Neural progenitor cell (in vitro differentiated cells): ENCODE measurements at regions not wholly inside any gene's neighbourhood (a gene's known extent, or its start where the extent isn't known, plus 50 kb on each side); places are given as distances from the start of the nearest gene placed in this dataset.
"Not testable (repeated sequence)": the region's sequence is repeated elsewhere in the genome, so short reads cannot be mapped to it uniquely, and the experiment has no call there.

ENCODE experiments used
- DNase-seq: peaks from one replicate; pipeline ENCODE4 v3.0.0-alpha.2; 2016; ENCODE audit warnings: low spot score
- H2AFZ ChIP-seq: fragments of 200-600 bp; sonication (generic); replicated peaks from 2 replicates; pipeline ENCODE4 v1.6.1; 2016; ENCODE audit warnings: antibody characterized with exemption
- H3F3A ChIP-seq: fragments of 200-600 bp; sonication (generic); 2 replicates; pipeline ENCODE4 v1.6.1; 2016; ENCODE audit warnings: antibody characterized with exemption, low read depth
- H3K27ac ChIP-seq: fragments of 200-600 bp; sonication (generic); 2 replicates; pipeline ENCODE4 v1.5.1; 2016; ENCODE audit warnings: mild to moderate bottlenecking
- H3K27me3 ChIP-seq: fragments of 200-600 bp; sonication (generic); 2 replicates; pipeline ENCODE4 v1.6.1; 2016; ENCODE audit warnings: mild to moderate bottlenecking, moderate library complexity
- H3K36me3 ChIP-seq: fragments of 200-600 bp; sonication (generic); 2 replicates; pipeline ENCODE4 v1.5.1; 2016
- H3K4me1 ChIP-seq: fragments of 200-600 bp; sonication (generic); 2 replicates; pipeline ENCODE4 v1.6.1; 2016; ENCODE audit warnings: mixed run types
- H3K4me2 ChIP-seq: fragments of 200-600 bp; sonication (generic); 2 replicates; pipeline ENCODE4 v1.6.1; 2016
- H3K4me3 ChIP-seq: fragments of 200-600 bp; sonication (generic); 2 replicates; pipeline ENCODE4 v1.5.1; 2016
- H3K79me2 ChIP-seq: fragments of 200-600 bp; sonication (generic); 2 replicates; pipeline ENCODE4 v1.6.1; 2016; ENCODE audit warnings: low read depth
- H3K9ac ChIP-seq: fragments of 200-600 bp; sonication (generic); 2 replicates; pipeline ENCODE4 v1.6.1; 2016
- H3K9me3 ChIP-seq: fragments of 200-600 bp; sonication (generic); 2 replicates; pipeline ENCODE4 v1.5.1; 2016; ENCODE audit warnings: low read depth
- H4K20me1 ChIP-seq: fragments of 200-600 bp; sonication (generic); 2 replicates; pipeline ENCODE4 v1.6.1; 2016; ENCODE audit warnings: low read depth
- H3K27ac Mint-ChIP-seq: 3 replicates; pipeline ENCODE4 v1.8.0; 2021; ENCODE audit warnings: mixed read lengths
- H3K27me3 Mint-ChIP-seq: 2 replicates; pipeline ENCODE4 v1.8.0; 2022; ENCODE audit warnings: low read depth, mild to moderate bottlenecking, inconsistent platforms, moderate library complexity, mixed read lengths; ENCODE audit not compliant: insufficient read depth
- H3K36me3 Mint-ChIP-seq: 3 replicates; pipeline ENCODE4 v1.8.0; 2021; ENCODE audit warnings: mixed read lengths
- H3K4me1 Mint-ChIP-seq: 3 replicates; pipeline ENCODE4 v1.8.0; 2021; ENCODE audit warnings: mixed read lengths
- H3K4me3 Mint-ChIP-seq: 3 replicates; pipeline ENCODE4 v1.8.0; 2021; ENCODE audit warnings: mild to moderate bottlenecking, moderate library complexity, mixed read lengths
- H3K9me3 Mint-ChIP-seq: 3 replicates; pipeline ENCODE4 v1.8.0; 2020; ENCODE audit warnings: mixed read lengths
- EZH2 ChIP-seq: fragments of 200-600 bp; sonication (generic); IDR thresholded peaks from 2 replicates; pipeline ENCODE4 v1.6.1; 2017; ENCODE audit warnings: antibody characterized with exemption, mild to moderate bottlenecking, moderate library complexity
- EZH2phosphoT487 ChIP-seq: fragments of 200-600 bp; sonication (generic); IDR thresholded peaks from 2 replicates; pipeline ENCODE4 v1.6.1; 2017; ENCODE audit warnings: antibody characterized with exemption
- TF ChIP-seq, protein P1 (sequence below): fragments of 200-600 bp; sonication (generic); IDR thresholded peaks from 2 replicates; pipeline ENCODE4 v1.5.1; 2017; ENCODE audit warnings: antibody characterized with exemption, mild to moderate bottlenecking

DNA sequence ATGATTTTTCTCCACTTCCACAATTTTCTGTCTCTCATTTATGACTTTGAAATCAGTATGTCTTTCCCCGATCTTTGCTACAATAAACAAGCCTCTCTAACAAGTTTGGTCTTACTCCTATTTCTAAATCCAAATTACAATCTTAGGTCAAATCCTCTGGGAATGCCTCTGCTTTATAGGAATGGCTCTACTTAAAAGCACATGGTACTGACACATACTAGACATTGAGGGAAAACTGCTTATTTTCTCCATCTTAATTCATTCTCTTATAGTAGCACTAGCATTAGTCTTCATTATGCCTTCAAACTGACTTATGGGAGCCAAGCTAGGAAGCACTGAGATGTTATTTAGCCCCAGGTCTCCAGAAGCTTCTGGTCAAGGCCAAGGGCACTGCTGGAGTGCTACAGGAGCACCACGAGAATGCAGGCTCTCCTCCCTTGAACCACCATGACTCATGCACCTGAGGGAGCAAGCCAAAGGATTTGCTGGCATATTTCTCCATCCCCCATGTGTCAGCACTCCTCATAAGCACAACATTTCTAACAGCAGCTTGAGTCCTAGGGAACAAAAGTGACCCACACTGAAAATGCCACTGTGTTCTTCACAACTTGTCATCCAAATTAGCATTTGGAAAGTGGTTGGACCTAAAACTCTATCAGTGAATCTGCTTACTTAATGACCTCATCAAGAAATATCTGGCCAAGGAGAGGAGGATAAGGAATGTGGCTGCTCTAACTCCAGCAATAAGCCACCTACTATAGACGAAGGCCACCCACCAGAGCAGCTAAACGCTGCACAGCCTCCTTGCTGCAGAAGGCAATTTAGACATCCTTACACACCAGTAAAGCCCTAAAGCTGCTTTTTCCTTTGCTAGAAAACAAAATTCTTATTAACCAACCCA is 156.8 kb upstream of the KCNQ5 start:
- Mint-ChIP-seq H3K27ac (no peak overlapping the region), H3K9me3 (peaks cover 3% of the 10 kb centered on the region)

GRCh38 chr6:72466471-72466870 is 155.4 kb upstream of the KCNQ5 start:
- H3K9ac ChIP-seq, result no peak overlapping the region
- no peaks in the 10 kb centered on the region for H3K4me1 ChIP-seq
- H3K9me3 ChIP-seq, result no peaks in the 10 kb centered on the region
- no peak overlapping the region for H3K27ac Mint-ChIP-seq
- H3K27me3 ChIP-seq, result no peaks in the 10 kb centered on the region
- no peak for DNase-seq
- no peak overlapping the region for H2AFZ ChIP-seq
- no peak overlapping the region for H3K4me3 Mint-ChIP-seq
- no peak overlapping the region for H3K4me3 ChIP-seq
- H3K27me3 Mint-ChIP-seq, result no peaks in the 10 kb centered on the region
- no peaks in the 10 kb centered on the region for H3K4me1 Mint-ChIP-seq
- H4K20me1 ChIP-seq, result no peaks in the 10 kb centered on the region
- H3K4me2 ChIP-seq, result no peak overlapping the region
- no peaks in the 10 kb centered on the region for H3K36me3 ChIP-seq
- no peak overlapping the region for H3K27ac ChIP-seq
- H3K79me2 ChIP-seq, result no peaks in the 10 kb centered on the region
- TF ChIP-seq, protein P1, sequence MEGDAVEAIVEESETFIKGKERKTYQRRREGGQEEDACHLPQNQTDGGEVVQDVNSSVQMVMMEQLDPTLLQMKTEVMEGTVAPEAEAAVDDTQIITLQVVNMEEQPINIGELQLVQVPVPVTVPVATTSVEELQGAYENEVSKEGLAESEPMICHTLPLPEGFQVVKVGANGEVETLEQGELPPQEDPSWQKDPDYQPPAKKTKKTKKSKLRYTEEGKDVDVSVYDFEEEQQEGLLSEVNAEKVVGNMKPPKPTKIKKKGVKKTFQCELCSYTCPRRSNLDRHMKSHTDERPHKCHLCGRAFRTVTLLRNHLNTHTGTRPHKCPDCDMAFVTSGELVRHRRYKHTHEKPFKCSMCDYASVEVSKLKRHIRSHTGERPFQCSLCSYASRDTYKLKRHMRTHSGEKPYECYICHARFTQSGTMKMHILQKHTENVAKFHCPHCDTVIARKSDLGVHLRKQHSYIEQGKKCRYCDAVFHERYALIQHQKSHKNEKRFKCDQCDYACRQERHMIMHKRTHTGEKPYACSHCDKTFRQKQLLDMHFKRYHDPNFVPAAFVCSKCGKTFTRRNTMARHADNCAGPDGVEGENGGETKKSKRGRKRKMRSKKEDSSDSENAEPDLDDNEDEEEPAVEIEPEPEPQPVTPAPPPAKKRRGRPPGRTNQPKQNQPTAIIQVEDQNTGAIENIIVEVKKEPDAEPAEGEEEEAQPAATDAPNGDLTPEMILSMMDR, result no peak
- TF ChIP-seq EZH2phosphoT487, result no peak
- TF ChIP-seq EZH2, result no peak
- H3K36me3 Mint-ChIP-seq, result no peaks in the 10 kb centered on the region
- H3F3A ChIP-seq, result no peaks in the 10 kb centered on the region
- H3K9me3 Mint-ChIP-seq, result peaks cover 5% of the 10 kb centered on the region

More for the DNA sequence above, 156.8 kb upstream of the KCNQ5 start:
- Histone ChIP-seq H3K79me2 (no peaks in the 10 kb centered on the region), H3K27me3 (no peaks in the 10 kb centered on the region), H3K9ac (no peak overlapping the region), H3K4me2 (no peak overlapping the region), H3K4me3 (no peak overlapping the region), H3K27ac (no peak overlapping the region), H2AFZ (no peak overlapping the region), H3K9me3 (no peaks in the 10 kb centered on the region), H3K36me3 (no peaks in the 10 kb centered on the region), H3F3A (no peaks in the 10 kb centered on the region), H3K4me1 (no peaks in the 10 kb centered on the region), H4K20me1 (no peaks in the 10 kb centered on the region)
- Mint-ChIP-seq H3K36me3 (no peaks in the 10 kb centered on the region), H3K27me3 (no peaks in the 10 kb centered on the region), H3K4me1 (no peaks in the 10 kb centered on the region), H3K4me3 (no peak overlapping the region)
- TF ChIP-seq, protein P1, result no peak
- TF ChIP-seq EZH2 (no peak), EZH2phosphoT487 (no peak)
- DNase-seq, result no peak

DNA sequence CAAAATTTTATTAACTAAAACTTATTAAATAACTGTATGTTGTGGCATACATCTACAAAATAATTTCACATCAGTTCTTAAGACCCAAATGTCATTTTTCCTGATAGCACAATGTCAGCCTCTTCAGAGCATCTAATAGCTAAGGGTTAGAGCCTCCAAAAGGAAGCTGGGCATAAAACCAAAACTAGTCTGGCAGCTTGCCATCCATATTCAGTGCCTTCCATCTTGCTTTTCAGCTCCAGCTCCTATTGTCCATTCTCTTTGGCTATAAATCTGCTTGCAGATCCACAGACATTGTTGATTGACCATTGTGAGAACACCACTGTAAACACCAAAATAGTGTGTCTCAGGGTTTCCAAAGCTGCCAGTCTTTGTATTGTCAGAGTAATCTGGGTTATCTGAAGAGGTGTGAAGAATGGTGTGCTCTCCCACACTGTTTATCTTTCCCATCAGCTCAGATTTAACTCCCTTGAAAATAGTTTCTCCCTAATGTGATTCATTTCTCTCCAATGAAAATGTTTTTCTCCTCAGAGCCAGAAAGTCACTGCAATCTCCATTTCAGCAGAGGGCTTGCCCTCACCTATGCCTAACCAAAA is 154.8 kb upstream of the KCNQ5 start:
- TF ChIP-seq, protein P1, result no peak
- TF ChIP-seq EZH2 (no peak), EZH2phosphoT487 (no peak)
- H3K4me3 ChIP-seq, result no peak overlapping the region
- Mint-ChIP-seq H3K4me3 (no peak overlapping the region), H3K4me1 (no peaks in the 10 kb centered on the region), H3K27me3 (no peaks in the 10 kb centered on the region), H3K27ac (no peak overlapping the region), H3K9me3 (peaks cover 5% of the 10 kb centered on the region), H3K36me3 (no peaks in the 10 kb centered on the region)
- H3K79me2 ChIP-seq, result no peaks in the 10 kb centered on the region
- H3K36me3 ChIP-seq, result no peaks in the 10 kb centered on the region
- H2AFZ ChIP-seq, result no peak overlapping the region
- H3F3A ChIP-seq, result no peaks in the 10 kb centered on the region
- H3K4me1 ChIP-seq, result no peaks in the 10 kb centered on the region
- no peaks in the 10 kb centered on the region for H3K9me3 ChIP-seq
- H3K4me2 ChIP-seq, result no peak overlapping the region
- no peaks in the 10 kb centered on the region for H4K20me1 ChIP-seq
- H3K27ac ChIP-seq, result no peak overlapping the region
- DNase-seq, result no peak
- no peak overlapping the region for H3K9ac ChIP-seq
- no peaks in the 10 kb centered on the region for H3K27me3 ChIP-seq

DNA sequence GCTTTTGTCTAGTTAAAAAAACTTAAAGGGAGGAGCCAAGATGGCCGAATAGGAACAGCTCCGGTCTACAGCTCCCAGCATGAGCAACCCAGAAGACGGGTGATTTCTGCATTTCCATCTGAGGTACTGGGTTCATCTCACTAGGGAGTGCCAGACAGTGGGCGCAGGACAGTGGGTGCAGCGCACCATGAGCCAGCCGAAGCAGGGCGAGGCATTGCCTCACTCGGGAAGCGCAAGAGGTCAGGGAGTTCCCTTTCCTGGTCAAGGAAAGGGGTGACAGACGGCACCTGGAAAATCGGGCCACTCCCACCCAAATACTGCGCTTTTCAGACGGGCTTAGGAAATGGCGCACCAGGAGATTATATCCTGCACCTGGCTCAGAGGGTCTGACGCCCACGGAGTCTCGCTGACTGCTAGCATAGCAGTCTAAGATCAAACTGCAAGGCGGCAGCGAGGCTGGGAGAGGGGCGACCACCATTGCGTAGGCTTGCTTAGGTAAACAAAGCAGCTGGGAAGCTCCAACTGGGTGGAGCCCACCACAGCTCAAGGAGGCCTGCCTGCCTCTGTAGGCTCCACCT is 152.4 kb upstream of the KCNQ5 start:
- H3K27me3 ChIP-seq, H2AFZ ChIP-seq, H3K4me2 ChIP-seq, H3K9ac ChIP-seq, H3K27ac ChIP-seq, H3F3A ChIP-seq, H4K20me1 ChIP-seq, H3K4me3 Mint-ChIP-seq, H3K36me3 ChIP-seq, H3K9me3 Mint-ChIP-seq, H3K79me2 ChIP-seq, H3K4me3 ChIP-seq, H3K27ac Mint-ChIP-seq, H3K27me3 Mint-ChIP-seq, H3K4me1 Mint-ChIP-seq, DNase-seq, H3K4me1 ChIP-seq, H3K36me3 Mint-ChIP-seq, H3K9me3 ChIP-seq: not testable (repeated sequence)
